Stimulated activated CD8-positive, alpha-beta memory T cell treated with anti-CD3 and anti-CD28 coated beads, Interleukin-12 subunit alpha, Interleukin-12 subunit beta, amount 100 ng/mL, for 4 hours (primary cell): ENCODE measurements at regions not wholly inside any gene's neighbourhood (a gene's known extent, or its start where the extent isn't known, plus 50 kb on each side); places are given as distances from the start of the nearest gene placed in this dataset.
"Not testable (repeated sequence)": the region's sequence is repeated elsewhere in the genome, so short reads cannot be mapped to it uniquely, and the experiment has no call there.

Experiments
- DNase-seq: peaks from one replicate; pipeline ENCODE4 v3.0.0-alpha.2; 2020; ENCODE audit warnings: low read depth

DNA sequence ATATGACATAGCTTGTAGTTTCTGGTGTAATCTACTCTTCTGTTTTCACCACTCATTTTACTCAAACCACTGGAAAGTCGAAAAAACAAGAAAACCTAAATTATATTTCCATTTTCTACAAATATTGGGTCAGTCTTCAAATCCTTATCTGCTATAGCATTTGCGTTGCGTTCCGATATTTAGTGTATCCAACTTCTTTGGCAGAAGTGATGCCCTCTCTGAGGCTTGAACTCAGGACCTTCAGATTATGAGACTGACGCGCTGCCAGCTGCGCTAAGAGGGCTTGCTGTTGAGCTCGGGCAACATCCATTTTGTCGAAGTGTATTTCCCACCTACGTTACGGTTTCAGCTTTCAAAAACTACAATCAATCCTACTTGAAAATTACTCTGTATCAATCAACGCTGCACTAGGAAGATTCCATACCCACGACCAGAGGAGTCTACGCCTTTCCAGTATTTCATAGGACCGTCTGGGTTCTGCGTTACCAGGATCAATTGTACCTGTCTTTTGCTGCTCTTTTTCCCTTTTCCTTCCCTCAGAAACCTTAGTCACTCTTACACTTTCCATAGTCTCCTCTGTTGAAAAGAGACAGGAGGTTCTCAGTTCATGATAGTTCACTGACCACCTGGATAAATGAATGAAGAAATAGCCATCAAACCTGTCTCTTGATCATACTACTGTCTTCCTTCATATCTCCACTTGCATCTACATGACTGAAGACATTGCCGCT is 140.5 kb upstream of the ZNF322 start:
- DNase-seq: not testable (repeated sequence)

- DNase-seq: not testable (repeated sequence)
Measured at GRCh38 chr6:26803762-26804161, 144.2 kb upstream of the ZNF322 start.

- DNase-seq: not testable (repeated sequence)
Measured at GRCh38 chr6:26811486-26812116, 152.1 kb upstream of the ZNF322 start.

- not testable (repeated sequence) for DNase-seq
Measured at GRCh38 chr6:26818640-26819225, 159.2 kb upstream of the ZNF322 start.

- not testable (repeated sequence) for DNase-seq
Measured at GRCh38 chr6:26827965-26828364, 168.4 kb upstream of the ZNF322 start.

GRCh38 chr6:26829480-26829879 is 169.9 kb upstream of the ZNF322 start:
- not testable (repeated sequence) for DNase-seq

GRCh38 chr6:26830992-26831391 is 171.4 kb upstream of the ZNF322 start:
- DNase-seq: not testable (repeated sequence)

DNA sequence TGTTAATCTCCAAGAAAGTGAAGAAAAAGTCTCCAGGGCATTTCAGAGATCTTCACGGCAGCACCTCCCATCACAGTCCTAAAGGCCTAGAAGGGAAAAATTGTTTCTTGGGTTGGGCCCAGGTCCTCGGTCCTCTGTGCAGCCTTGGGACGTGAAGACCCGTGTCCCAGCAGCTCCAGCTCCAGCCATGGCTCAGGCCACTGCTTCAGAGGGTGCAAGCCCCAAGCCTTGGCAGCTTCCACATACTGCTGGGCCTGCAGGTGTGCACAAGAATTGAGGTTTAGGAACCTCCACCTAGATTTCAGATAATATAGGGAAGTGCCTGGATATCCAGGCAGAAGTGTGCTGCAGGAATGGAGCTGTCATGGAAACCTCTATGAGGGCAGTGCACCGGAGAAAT is 176.2 kb upstream of the ZNF322 start:
- DNase-seq: not testable (repeated sequence)

DNA sequence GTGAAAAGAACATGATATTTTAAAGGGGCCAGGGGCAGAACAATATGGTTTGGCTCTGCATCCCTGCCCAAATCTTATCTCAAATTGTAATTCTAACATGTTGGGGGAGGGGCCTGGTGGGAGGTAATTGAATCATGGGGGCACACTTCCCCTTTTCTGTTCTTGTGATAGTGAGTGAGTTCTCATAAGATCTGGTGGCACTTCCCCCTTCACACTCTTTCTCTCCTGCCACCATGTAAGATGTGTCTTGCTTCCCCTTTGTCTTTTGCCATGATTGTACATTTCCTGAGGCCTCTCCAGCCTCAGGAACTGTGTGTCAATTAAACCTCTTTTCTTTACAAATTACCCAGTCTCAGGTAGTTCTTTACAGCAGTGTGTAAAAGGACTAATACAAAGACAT is 177.1 kb upstream of the ZNF322 start:
- DNase-seq: not testable (repeated sequence)

DNA sequence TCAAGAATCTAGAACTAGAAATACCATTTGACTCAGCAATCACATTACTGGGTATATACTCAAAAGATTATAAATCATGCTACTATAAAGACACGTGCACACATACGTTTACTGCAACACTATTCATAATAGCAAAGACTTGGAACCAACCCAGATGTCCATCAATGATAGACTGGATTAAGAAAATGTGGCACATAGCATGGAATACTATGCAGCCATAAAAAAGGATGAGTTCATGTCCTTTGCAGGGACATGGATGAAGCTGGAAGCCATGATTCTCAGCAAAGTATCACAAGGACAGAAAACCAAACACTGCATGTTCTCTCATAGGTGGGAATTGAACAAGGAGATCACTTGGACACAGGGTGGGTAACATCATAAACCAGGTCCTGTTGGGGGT is 185.3 kb upstream of the ZNF322 start:
- not testable (repeated sequence) for DNase-seq

DNA sequence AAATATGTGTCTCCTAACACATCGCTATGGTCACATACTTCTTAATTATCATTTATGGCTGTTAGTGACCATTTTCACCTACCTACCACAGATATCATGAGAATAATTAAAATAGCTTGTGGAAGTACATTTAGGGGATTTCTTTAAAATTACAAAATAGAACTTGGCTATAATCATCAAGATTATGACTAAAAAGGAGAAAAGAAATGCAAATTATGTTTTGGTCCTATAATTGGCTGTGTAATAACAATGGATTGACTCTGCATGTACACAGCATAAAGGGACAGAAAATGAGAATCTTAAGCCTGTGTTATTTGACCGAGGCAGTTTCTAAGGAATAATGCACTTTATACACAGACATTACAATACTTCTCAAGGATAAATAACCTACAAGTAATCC is 197.7 kb upstream of the ZNF322 start:
- DNase-seq: not testable (repeated sequence)

GRCh38 chr6:26859067-26859770 is 199.7 kb upstream of the ZNF322 start:
- DNase-seq: not testable (repeated sequence)

- DNase-seq: not testable (repeated sequence)
Measured at GRCh38 chr6:26859771-26860163, 200.2 kb upstream of the ZNF322 start.

GRCh38 chr6:26861913-26862312 is 202.4 kb upstream of the ZNF322 start:
- not testable (repeated sequence) for DNase-seq

DNA sequence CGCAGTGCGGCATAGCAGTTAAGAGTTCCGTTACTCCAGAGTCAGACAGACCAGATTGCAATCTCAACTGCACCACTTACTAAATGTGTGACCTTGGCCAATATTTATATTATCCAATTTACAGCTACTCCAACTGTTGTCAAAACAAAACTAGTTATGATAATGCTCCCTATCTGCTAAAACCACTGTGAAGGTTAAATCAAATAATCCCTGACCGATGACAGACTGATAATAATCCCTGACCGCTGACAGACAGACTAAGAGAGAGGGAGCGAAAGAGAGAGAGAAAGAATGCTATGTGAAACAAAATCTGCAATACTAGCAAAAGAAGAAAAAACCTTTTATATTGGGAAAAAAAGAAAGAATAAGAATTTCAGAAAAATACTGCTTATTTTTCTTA is 204.1 kb upstream of the ZNF322 start:
- DNase-seq: not testable (repeated sequence)

GRCh38 chr6:26898785-26899184 is 239.2 kb upstream of the ZNF322 start:
- DNase-seq: not testable (repeated sequence)

DNA sequence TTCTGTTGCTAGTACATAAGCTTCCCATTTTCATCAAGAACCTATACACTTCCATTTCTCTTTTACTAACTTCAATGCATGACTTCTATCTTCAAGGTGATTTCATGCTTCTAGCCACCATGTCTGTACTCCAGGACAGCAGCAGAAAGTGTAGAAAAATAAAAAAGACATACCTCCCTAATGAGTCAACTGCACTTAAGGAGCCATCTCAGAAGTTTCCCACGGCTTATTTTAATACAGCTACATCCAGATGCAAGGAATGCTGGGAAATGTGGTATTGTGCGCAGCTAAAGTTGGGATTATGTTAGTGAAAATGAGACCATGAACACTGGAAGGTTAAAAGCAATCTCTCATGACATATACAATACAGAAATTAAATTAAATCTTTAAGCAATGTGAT is 264.7 kb upstream of the ZNF322 start:
- DNase-seq: not testable (repeated sequence)

DNA sequence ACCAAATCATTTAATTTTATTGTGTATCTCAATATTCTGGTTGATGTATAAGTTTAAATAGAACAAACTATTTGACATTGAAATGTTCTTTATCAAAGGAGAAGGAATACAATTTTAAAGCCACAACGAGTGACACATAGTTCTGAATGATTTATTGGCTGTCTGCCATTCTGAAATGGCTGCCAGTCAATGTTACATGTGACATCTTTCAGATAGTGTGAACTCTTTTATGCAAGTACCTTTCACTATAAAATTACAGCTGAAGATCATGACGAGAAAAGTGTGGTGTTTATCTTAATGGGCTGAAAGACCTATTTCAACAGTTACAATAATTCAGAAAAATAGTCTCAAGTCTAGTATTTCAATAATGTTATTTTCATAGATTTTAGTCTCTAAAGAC is 268.6 kb upstream of the ZNF322 start:
- not testable (repeated sequence) for DNase-seq

- not testable (repeated sequence) for DNase-seq
Measured at GRCh38 chr6:26937258-26937657, 277.7 kb upstream of the ZNF322 start.

GRCh38 chr6:26951211-26951610 is 291.7 kb upstream of the ZNF322 start:
- DNase-seq: not testable (repeated sequence)

DNA sequence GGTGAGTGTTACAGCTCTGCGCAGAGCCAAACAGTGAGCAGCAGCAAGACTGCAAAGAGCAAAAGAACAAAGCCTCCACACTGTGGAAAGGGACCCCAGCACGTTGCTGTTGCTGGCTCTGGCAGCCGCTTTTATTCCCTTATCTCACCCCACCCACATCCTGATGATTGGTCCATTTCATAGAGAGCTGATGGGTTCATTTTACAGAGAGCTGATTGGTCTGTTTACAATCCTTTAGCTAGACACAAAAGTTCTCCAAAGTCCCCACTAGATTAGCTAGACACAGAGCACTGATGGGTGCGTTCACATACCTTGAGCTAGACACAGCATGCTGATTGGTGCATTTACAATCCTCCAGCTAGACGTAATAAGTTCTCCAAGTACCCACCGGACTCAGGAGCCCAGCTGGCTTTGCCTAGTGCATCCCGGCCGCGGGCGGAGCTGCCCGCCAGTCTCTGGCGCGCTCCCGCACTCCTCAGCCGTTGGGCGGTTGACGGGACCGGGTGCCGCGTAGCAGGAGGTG is 291.4 kb upstream of the PRSS16 start:
- DNase-seq: not testable (repeated sequence)

DNA sequence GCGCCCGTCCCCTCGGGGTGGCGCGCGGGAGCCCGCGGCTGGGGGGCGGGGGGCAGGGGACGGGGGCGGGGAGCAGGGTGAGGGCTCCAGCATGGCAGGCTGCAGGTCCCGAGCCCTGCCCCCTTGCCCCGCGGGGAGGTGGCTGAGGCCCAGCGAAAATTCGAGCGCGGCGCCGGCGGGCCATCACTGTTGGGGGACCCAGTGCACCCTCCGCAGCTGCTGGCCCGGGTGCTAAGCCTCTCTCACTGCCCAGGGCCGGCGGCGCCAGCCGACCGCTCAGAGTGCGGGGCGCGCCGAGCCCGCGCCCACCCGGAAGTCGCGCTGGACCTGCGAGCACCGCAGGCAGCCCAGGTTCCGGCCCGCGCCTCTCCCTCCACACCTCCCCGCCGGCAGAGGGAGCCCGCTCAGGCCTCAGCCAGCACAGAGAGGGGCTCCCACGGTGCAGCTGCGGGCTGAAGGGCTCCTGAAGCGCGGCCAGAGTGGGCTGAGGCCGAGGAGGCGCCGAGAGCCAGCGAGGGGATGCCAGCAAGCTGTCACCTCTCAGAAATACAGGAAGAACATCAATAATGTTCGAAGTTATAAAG is 290.8 kb upstream of the PRSS16 start:
- peak; percentile 75 for DNase-seq
